Stimulated activated CD4-positive, alpha-beta T cell treated with anti-CD3 and anti-CD28 coated beads, TNF-alpha, amount 100 ng/mL, for 24 hours (primary cell): ENCODE measurements at regions not wholly inside any gene's neighbourhood (a gene's known extent, or its start where the extent isn't known, plus 50 kb on each side); places are given as distances from the start of the nearest gene placed in this dataset.
"Not testable (repeated sequence)": the region's sequence is repeated elsewhere in the genome, so short reads cannot be mapped to it uniquely, and the experiment has no call there.

Experiments
- DNase-seq, 3 experiments: peaks; one replicate each; pipeline ENCODE4 v3.0.0-alpha.2; 2020; ENCODE audit warnings: low read depth in 3 of 3

DNA sequence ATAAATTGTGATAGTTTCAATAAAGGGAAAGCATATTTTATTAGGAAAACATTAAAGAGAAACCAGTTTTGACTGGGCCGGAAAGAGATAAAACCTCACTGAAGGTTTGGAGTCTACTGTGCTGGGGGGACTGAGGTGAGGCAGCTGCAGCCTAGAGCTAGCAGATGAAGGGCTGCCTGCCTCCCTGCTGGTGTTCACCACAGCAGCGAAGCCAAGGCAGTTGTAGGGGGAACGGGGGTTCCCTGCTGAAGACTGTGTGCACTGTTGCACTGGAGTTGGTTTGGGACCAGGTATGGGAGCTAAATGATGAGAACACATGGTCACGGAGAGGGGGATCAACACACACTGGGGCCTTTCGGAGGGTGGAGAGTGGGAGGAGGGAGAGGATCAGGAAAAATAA is 546.5 kb upstream of the SMIM31 start:
- DNase-seq = no peak

DNA sequence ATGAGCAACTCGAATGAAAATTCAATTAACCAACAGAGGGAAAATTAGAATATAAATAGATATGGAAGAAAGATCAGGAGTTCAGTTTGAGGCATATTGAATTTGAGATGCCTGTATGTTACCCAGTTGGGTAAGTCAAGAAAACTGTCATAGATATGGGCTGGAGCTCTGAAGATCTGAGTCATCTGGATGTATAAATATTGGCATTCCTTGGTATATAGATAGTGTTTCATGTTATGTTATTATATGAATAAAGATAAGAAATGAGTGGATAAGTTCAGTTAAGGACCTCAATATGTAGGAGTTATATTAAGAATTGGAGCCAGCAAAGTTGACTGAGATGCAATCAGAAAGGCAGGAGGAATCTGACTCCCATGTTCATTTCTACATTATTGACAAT is 543.6 kb upstream of the SMIM31 start:
- DNase-seq = no peak

DNA sequence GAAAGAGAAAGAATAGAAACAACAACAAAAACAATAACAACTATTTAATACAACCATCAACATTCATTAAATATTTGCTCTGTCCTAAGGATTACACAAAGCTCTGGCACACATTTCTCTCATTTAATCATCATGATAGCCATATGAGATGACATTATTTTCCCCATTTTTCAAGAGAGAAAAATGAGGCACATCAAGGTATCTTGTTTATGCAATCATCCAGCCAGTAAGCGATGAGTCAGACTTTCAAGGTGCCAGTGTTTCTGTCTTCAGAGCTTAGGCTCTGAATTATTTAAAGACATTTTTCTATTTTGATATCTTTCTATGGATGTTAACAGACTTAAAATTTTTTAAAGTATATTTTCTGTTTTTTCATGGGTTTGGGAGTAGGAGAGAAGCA is 541.8 kb upstream of the SMIM31 start:
- no peak for DNase-seq

DNA sequence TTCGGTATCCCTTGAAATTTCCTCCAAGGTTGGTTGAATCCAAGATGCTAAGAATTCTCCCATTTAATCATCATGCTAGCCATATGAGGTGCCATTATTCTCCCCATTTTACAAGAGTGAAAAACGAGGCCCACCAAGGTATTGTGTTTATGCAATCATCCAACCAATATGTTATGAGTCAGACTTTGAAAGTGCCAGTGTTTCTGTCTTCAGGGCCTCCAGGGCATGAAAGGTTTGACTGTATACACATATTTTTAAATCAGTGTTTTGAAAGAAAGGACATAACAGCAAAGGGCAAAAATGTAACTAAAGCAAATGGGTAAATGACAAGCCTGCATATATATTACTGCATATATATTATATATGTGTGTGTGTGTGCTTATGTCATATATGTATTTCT is 541.2 kb upstream of the SMIM31 start:
- no peak for DNase-seq

DNA sequence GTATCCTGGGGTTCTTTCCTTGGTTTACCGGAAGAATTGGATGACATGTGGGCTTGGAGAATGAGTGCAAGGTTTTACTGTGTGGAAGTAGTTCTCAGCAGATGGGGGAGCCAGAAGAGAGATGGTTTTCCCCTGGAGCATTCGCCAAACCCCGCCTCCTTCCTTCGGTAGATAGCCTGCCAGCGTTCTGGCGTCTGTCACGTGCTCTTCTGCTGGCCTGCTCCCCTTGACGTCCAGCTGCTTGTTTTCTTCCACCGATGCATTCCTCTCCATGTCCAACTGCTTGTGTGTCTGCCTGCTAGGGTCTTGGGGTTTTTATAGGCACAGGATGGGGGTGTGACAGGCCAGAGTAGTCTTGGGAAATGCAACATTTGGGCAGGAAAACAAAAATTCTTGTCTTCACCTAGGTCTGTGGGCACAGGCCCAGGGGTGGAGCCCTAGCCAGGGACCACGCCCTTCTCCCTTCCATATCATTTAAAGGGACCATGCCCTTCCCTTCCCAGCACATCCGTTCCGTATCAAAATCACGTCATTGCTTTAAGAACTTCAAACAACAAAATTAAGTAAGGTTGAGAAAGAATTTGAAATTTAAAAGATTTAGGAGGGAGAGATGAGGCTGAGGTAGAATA is 538.7 kb upstream of the SMIM31 start:
- DNase-seq = no peak

DNA sequence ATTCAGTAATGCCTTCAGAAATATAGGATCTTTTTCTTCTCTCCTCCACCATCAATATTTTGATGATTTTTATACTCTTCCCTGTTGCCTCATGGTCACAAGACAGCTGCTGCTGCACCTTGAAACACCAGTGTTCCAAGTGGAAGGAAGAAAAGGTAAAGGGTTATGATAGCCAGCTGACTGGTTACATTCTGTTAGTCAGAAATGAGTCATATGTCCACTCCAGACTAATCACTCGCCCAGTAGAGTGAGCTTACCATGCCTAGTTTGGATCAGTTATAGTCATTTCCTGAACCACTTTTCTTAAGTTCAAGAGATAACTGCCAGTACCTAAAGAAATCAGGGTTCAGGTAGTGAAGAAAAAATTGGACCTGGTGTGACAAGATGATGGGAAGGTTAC is 532.3 kb upstream of the SMIM31 start:
- no peak for DNase-seq

DNA sequence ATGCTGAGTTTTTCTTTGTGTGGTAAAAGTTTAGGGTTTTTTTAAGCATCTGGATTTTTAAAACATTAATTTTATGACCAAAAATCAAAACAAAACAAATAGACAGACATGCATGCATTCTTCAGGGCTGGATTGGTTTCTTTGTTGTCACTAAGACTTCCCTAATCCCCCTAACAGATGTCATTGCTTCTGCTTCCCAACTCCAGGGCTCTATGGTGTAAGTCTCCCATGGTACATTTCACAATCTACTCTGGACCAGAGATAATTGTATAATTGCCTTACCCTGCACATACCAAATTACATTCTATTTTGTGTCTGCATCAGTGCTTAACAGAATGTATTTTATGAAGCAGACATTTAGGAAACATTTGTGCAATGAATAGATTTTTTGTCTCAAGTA is 529.1 kb upstream of the SMIM31 start:
- no peak for DNase-seq

- no peak for DNase-seq
Observed at GRCh38 chr4:164229255-164229654, 524.7 kb upstream of the SMIM31 start.

DNA sequence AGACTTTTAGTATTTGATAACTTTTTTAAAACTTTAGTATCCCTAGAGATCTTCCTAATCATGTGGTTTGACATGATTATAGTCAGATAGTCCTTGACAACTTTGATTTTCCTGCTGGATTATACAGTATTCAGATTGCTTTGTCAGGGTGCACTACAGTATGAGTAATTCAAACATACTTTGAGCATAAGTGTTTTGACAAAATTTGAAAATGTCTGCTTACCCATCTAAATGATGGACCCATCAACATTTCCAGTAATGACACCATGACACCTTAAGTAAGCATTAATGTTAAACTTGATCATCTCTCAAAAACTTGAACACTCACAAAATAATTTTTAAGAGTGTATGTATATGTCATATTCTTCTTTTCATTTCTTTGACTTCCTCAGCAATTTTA is 514.5 kb upstream of the SMIM31 start:
- no peak for DNase-seq

DNA sequence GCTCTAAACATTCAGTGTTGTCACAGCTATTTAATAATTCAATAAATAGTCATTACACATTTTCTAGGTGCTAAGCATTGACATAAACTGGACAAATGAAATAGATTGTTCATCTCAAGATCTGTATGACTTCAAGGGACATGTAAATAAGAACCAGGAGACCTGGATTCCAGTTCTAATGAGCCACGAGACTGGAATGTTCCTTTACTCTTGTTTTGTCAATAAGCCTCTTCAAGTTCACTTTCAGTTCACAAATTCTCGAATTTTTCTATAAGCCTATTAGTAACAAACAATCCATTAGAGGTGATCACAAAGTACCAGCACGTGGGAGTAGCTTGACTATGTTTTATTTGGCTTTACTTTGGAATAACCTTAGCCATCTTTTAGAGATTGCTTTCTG is 514.0 kb upstream of the SMIM31 start:
- no peak for DNase-seq

DNA sequence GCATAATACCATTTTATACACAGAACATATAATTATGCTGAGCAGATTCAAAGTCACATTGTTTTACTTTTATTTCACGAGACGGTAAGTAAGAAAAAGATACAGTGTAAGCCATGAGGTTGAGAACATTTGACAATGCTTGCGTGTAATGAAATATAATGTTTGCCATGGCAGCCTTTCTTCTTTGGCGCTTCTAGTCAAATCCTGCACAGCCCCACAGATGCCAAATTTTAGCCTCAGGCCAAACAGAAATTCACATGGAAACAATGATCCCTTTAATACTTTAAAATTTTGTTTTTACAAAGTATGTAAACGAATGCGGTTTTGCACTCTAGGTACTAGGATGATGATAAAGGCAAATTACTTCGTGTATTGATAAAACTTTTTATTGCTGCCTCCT is 502.7 kb upstream of the SMIM31 start:
- no peak for DNase-seq

DNA sequence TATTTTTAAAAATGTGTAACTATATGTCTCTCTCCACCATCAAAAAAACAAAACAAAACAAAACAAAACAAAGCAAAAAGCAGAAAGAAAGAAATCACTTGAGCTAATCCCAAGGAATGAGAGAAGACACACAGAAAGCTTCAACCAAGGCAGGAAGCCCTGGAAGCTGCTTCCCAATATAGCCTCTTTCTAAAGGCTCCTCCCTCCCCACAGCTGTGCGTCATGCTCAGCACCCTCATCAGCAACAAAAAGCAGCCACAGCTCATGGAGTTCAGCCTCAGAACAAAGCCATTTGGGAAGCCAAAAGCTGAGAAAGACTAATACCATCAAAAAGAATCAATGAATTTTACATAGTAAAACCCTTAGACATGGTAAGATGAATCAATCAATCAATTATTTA is 501.6 kb upstream of the SMIM31 start:
- no peak for DNase-seq

GRCh38 chr4:164261831-164262230 is 492.1 kb upstream of the SMIM31 start:
- no peak for DNase-seq

DNA sequence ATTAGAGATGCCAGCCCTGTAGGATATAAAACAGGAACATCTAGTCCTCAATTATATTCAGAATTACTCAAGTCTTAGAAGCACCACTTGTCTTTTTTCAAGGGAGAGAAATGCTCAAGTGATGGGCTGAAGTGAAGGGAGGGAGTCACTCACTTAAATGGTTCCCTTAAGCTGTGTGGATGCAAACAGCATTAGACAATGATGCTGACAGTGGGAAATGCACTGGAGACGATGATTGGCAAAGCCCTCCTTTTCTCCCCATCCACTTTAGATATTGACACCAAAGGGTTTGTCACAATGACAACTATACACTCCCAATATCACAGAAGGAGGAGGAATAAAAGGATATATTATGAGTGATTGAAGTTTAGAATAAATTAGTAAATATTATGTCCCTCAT is 491.4 kb upstream of the SMIM31 start:
- not testable (repeated sequence) for DNase-seq

DNA sequence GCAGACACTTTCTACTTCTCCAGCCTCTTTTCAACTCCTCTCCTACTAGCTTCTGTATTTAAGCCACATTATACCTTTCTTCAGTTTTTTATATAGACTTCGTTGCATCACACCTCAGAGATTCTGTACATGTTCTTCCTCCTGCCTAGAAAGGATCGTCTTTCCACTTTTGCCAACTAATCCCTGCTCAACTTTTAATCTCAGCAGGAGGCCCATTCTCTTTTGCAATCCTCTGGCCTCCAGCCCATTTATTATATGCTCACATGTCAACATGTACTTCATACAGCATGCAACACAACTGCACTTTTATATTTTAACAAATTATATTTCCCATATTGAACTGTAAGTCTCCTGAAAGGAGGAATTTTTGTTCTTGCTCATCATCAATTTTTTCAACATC is 476.5 kb upstream of the SMIM31 start:
- DNase-seq = not testable (repeated sequence)

GRCh38 chr4:164287173-164287572 is 466.8 kb upstream of the SMIM31 start:
- no peak for DNase-seq

DNA sequence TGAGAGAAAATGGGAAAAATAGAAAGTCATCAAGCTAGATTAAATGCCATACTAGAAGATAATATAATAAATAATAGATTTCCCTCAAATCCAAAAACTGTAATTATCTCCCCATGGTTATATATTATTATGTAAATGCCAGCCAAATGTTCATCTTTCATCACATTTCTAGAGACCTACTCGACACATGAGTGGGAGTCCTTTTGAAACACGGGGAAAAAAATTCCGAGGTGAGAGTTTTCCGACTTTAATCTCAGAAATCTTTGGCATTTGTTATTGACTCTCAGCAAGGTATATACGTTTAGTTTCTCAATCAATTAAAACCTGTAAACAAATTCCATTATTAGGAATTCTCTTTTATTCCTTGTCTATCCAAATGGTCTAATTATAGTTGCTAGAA is 465.4 kb upstream of the SMIM31 start:
- DNase-seq = no peak

- DNase-seq = no peak
Observed at GRCh38 chr4:164293203-164293602, 460.7 kb upstream of the SMIM31 start.

GRCh38 chr4:164293743-164294142 is 460.2 kb upstream of the SMIM31 start:
- no peak for DNase-seq

DNA sequence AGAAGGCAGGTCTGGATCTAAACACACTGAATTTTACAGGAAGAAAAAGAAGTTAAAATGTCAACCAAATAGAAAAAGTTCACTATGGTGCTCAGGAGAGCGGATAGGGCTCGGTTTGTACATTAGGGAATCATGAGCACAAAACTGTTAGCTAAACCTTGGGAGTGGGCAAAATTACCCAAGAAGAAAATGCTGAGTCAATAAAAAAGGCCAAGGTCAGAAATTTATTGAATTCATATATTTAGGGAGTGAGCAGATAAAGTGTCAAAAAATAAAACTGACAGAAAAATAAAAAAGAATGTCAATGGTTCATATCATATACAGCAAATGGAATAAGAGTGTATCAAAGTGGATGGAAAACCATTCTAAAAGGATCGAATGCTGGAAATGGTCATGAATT is 452.5 kb upstream of the SMIM31 start:
- DNase-seq = no peak

DNA sequence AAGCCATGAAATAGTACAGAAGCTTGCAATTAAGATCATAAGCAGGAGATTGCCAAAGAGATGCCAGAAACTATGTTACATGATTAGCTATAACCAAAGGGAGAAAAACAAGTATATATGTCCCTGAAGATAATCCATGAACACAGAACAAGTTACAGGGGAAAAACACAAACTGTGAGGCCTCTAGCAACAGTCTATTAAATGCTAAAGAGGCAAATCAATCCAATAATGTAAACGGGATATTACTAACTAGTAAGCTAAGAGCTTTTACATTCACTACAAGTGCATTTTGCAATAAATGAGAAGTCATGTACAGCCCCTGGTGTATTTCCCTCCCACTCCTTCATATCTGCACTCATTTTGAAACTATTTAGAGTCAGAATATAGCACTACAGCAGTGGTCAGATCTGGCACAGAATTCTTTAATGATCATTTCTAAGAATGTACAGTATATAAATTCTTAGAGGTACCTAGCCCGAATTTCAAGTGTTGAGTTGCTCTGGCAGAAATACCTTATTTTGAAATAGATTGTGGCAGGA is 449.8 kb upstream of the SMIM31 start:
- no peak for DNase-seq

DNA sequence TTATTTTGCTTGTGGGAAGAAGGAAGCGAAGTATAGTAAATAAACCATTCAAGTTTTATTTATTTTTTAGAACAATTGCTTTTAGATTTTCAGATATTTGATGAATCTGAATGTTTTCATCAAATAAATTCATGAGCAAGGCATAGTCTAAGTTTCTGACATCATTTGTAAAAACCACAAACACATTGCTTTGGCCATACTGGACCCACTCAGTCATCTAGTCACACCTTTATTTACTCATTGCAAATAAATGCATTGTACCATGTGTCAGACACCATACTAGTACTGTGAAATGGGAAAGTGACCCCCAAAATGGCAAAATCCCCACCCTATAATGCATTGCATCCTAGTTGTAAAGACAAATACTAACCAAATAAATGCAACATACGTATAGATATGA is 449.1 kb upstream of the SMIM31 start:
- no peak for DNase-seq

DNA sequence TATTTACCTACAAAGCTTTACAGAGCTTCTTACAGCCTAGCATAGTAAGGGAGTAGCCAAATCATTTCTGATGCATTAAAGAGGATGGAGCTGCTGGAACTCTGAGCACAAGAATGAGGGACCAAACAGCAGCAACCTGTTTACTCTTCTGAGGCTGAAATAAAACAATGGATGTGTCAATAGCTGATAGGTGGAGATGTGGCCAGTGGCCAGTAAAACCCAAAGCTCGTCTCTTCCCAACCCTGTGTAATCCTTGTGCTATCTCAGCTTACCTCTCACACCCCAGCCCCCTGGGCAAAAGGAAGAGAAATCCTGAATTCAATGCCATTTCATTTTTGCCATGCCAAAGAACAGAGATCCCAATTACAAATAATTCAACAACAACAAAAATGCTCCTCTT is 446.7 kb upstream of the SMIM31 start:
- DNase-seq = no peak

DNA sequence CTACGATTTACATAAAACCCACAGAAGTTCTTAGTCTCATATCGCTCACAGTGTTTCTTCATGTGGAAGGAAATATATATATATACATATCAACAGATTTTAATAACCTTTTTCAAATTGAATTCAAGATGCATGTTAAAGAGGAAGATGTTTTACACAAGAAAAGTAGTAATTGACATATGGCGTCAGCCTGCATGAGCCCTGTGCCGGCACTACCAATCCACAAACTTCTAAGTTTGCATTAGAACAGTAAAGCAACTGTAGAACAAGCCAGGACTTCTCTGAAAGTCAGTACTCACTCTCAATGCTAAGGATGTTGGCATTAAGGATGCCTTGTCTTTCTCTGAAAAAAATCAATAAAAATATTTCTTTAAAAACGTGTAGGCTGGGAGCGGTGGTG is 441.3 kb upstream of the SMIM31 start:
- DNase-seq = no peak
